ENCODE measurements at regions not wholly inside any gene's neighbourhood (a gene's known extent, or its start where the extent isn't known, plus 50 kb on each side); places are given as distances from the start of the nearest gene placed in this dataset.

GRCh38 chr15:46670258-46670657 lies 1035.4 kb downstream of the SQOR start:
- no peaks in the 10 kb centered on the region for H3K36me3 Mint-ChIP-seq (ENCODE audit: insufficient read depth)
- no peak overlapping the region for H3K4me3 Mint-ChIP-seq
- H3K27me3 Mint-ChIP-seq, result no peaks in the 10 kb centered on the region
- H3K4me1 Mint-ChIP-seq (ENCODE audit: low read depth in 2 of 2), result no peaks in the 10 kb centered on the region
- peaks cover 4 to 7% of the 10 kb centered on the region in 2 donors for H3K9me3 Mint-ChIP-seq
- ATAC-seq (replicated peaks) (no peak), DNase-seq (no peak)
- no peak overlapping the region for H3K27ac Mint-ChIP-seq

- ATAC-seq (replicated peaks) (no peak), DNase-seq (no peak)
- H3K4me1 Mint-ChIP-seq (ENCODE audit: low read depth in 2 of 2), result no peaks in the 10 kb centered on the region
- no peaks in the 10 kb centered on the region for H3K36me3 Mint-ChIP-seq (ENCODE audit: insufficient read depth)
- H3K9me3 Mint-ChIP-seq, result peaks cover 4 to 7% of the 10 kb centered on the region in 2 donors
- no peak overlapping the region for H3K4me3 Mint-ChIP-seq
- no peak overlapping the region for H3K27ac Mint-ChIP-seq
- no peaks in the 10 kb centered on the region for H3K27me3 Mint-ChIP-seq
Measured at GRCh38 chr15:46671336-46671735, 1036.5 kb downstream of the SQOR start.

- Mint-ChIP-seq H3K36me3 (ENCODE audit: insufficient read depth) (no peaks in the 10 kb centered on the region), H3K9me3 (peaks cover 4 to 7% of the 10 kb centered on the region in 2 donors), H3K27me3 (no peaks in the 10 kb centered on the region), H3K4me3 (no peak overlapping the region), H3K4me1 (ENCODE audit: low read depth in 2 of 2) (no peaks in the 10 kb centered on the region), H3K27ac (no peak overlapping the region)
- no peak for ATAC-seq (replicated peaks)
- no peak for DNase-seq
Measured at GRCh38 chr15:46672041-46672440, 1037.2 kb downstream of the SQOR start.

- ATAC-seq (replicated peaks) (no peak), DNase-seq (no peak)
- Mint-ChIP-seq H3K27ac (no peak overlapping the region), H3K36me3 (ENCODE audit: insufficient read depth) (no peaks in the 10 kb centered on the region), H3K27me3 (no peaks in the 10 kb centered on the region), H3K4me1 (ENCODE audit: low read depth in 2 of 2) (no peaks in the 10 kb centered on the region), H3K4me3 (no peak overlapping the region), H3K9me3 (peaks cover 4 to 19% of the 10 kb centered on the region in 2 donors)
Measured at GRCh38 chr15:46676233-46677206, 1040.8 kb upstream of the SEMA6D start.

GRCh38 chr15:46677491-46677890 lies 1039.8 kb upstream of the SEMA6D start:
- Mint-ChIP-seq H3K36me3 (ENCODE audit: insufficient read depth) (no peaks in the 10 kb centered on the region), H3K27me3 (no peaks in the 10 kb centered on the region), H3K4me1 (ENCODE audit: low read depth in 2 of 2) (no peaks in the 10 kb centered on the region), H3K27ac (no peak overlapping the region), H3K9me3 (peaks cover 7 to 18% of the 10 kb centered on the region in 2 donors), H3K4me3 (no peak overlapping the region)
- ATAC-seq (replicated peaks) (no peak), DNase-seq (no peak)

- no peak for ATAC-seq (replicated peaks)
- H3K36me3 Mint-ChIP-seq (ENCODE audit: insufficient read depth), result no peaks in the 10 kb centered on the region
- H3K27me3 Mint-ChIP-seq, result no peaks in the 10 kb centered on the region
- no peak overlapping the region for H3K4me3 Mint-ChIP-seq
- H3K9me3 Mint-ChIP-seq, result peaks cover 6 to 12% of the 10 kb centered on the region in 2 donors
- no peak for DNase-seq
- H3K4me1 Mint-ChIP-seq (ENCODE audit: low read depth in 2 of 2), result no peaks in the 10 kb centered on the region
- no peak overlapping the region for H3K27ac Mint-ChIP-seq
Measured at GRCh38 chr15:46681901-46682300, 1035.4 kb upstream of the SEMA6D start.

- peaks cover 7 to 12% of the 10 kb centered on the region in 2 donors for H3K9me3 Mint-ChIP-seq
- no peak overlapping the region for H3K27ac Mint-ChIP-seq
- H3K36me3 Mint-ChIP-seq (ENCODE audit: insufficient read depth), result no peaks in the 10 kb centered on the region
- ATAC-seq (replicated peaks), result no peak
- no peak overlapping the region for H3K4me3 Mint-ChIP-seq
- no peaks in the 10 kb centered on the region for H3K27me3 Mint-ChIP-seq
- DNase-seq, result no peak
- no peaks in the 10 kb centered on the region for H3K4me1 Mint-ChIP-seq (ENCODE audit: low read depth in 2 of 2)
Measured at GRCh38 chr15:46682969-46683791, 1034.1 kb upstream of the SEMA6D start.

- H3K27ac Mint-ChIP-seq, result no peak overlapping the region
- H3K4me3 Mint-ChIP-seq, result no peak overlapping the region
- ATAC-seq (replicated peaks), result no peak
- peaks cover 5 to 9% of the 10 kb centered on the region in 2 donors for H3K9me3 Mint-ChIP-seq
- no peaks in the 10 kb centered on the region for H3K4me1 Mint-ChIP-seq (ENCODE audit: low read depth in 2 of 2)
- H3K36me3 Mint-ChIP-seq (ENCODE audit: insufficient read depth), result no peaks in the 10 kb centered on the region
- no peak for DNase-seq
- no peaks in the 10 kb centered on the region for H3K27me3 Mint-ChIP-seq
Measured at GRCh38 chr15:46685096-46685495, 1032.2 kb upstream of the SEMA6D start.

GRCh38 chr15:46685681-46686080 lies 1031.6 kb upstream of the SEMA6D start:
- Mint-ChIP-seq H3K27ac (no peak overlapping the region), H3K4me3 (no peak overlapping the region), H3K9me3 (peaks cover 0 to 9% of the 10 kb centered on the region in 2 donors), H3K27me3 (no peaks in the 10 kb centered on the region), H3K36me3 (ENCODE audit: insufficient read depth) (no peaks in the 10 kb centered on the region), H3K4me1 (ENCODE audit: low read depth in 2 of 2) (no peaks in the 10 kb centered on the region)
- ATAC-seq (replicated peaks) (no peak), DNase-seq (no peak)

GRCh38 chr15:46696281-46696680 lies 1021.0 kb upstream of the SEMA6D start:
- DNase-seq (no peak), ATAC-seq (replicated peaks) (no peak)
- H3K36me3 Mint-ChIP-seq (ENCODE audit: insufficient read depth), result no peaks in the 10 kb centered on the region
- H3K4me1 Mint-ChIP-seq (ENCODE audit: low read depth in 2 of 2), result no peaks in the 10 kb centered on the region
- no peaks in the 10 kb centered on the region for H3K27me3 Mint-ChIP-seq
- H3K9me3 Mint-ChIP-seq, result peaks cover 6 to 8% of the 10 kb centered on the region in 2 donors
- no peak overlapping the region for H3K27ac Mint-ChIP-seq
- H3K4me3 Mint-ChIP-seq, result no peak overlapping the region

- ATAC-seq (replicated peaks), result no peak
- Mint-ChIP-seq H3K27me3 (no peaks in the 10 kb centered on the region), H3K4me3 (no peak overlapping the region), H3K4me1 (ENCODE audit: low read depth in 2 of 2) (no peaks in the 10 kb centered on the region), H3K27ac (no peak overlapping the region), H3K9me3 (peaks cover 7 to 12% of the 10 kb centered on the region in 2 donors), H3K36me3 (ENCODE audit: insufficient read depth) (no peaks in the 10 kb centered on the region)
- DNase-seq, result no peak
Measured at GRCh38 chr15:46701346-46701745, 1016.0 kb upstream of the SEMA6D start.

- Mint-ChIP-seq H3K9me3 (peaks cover 7 to 12% of the 10 kb centered on the region in 2 donors), H3K36me3 (ENCODE audit: insufficient read depth) (no peaks in the 10 kb centered on the region), H3K4me3 (no peak overlapping the region), H3K27me3 (no peaks in the 10 kb centered on the region), H3K27ac (no peak overlapping the region), H3K4me1 (ENCODE audit: low read depth in 2 of 2) (no peaks in the 10 kb centered on the region)
- DNase-seq, result no peak
- ATAC-seq (replicated peaks), result no peak
Measured at GRCh38 chr15:46701896-46702295, 1015.4 kb upstream of the SEMA6D start.

- no peak for ATAC-seq (replicated peaks)
- Mint-ChIP-seq H3K27ac (no peak overlapping the region), H3K9me3 (peaks cover 11% of the 10 kb centered on the region in 2 donors)
Measured at GRCh38 chr15:46703020-46703861, 1014.1 kb upstream of the SEMA6D start.

More at GRCh38 chr15:46703020-46703861, 1014.1 kb upstream of the SEMA6D start:
- Mint-ChIP-seq H3K4me1 (ENCODE audit: low read depth in 2 of 2) (no peaks in the 10 kb centered on the region), H3K36me3 (ENCODE audit: insufficient read depth) (no peaks in the 10 kb centered on the region), H3K4me3 (no peak overlapping the region), H3K27me3 (no peaks in the 10 kb centered on the region)
- no peak for DNase-seq
